H1 (cell line): ENCODE measurements at regions not wholly inside any gene's neighbourhood (a gene's known extent, or its start where the extent isn't known, plus 50 kb on each side); places are given as distances from the start of the nearest gene placed in this dataset.

ENCODE experiments used
- EZH2 ChIP-seq: fragments of 200-600 bp; sonication (generic); IDR thresholded peaks from 2 replicates; pipeline ENCODE4 v1.7.1; 2012; ENCODE audit warnings: low read depth, mild to moderate bottlenecking, moderate library complexity, low read length, inconsistent platforms; ENCODE audit not compliant: severe bottlenecking
- SIN3A ChIP-seq, 2 experiments: IDR thresholded peaks in 1 of 2; conservative IDR thresholded peaks in 1 of 2; 2 replicates each; pipeline ENCODE4 v1.6.1; 2011 to 2012; ENCODE audit warnings: low read length in 2 of 2, improper control_type of control experiment in 1 of 2, low read depth in 1 of 2, mild to moderate bottlenecking in 1 of 2
- TF ChIP-seq, protein P1 (sequence below): IDR thresholded peaks from 2 replicates; pipeline ENCODE4 v1.6.1; 2011; ENCODE audit warnings: low read depth, mild to moderate bottlenecking, low read length; ENCODE audit not compliant: insufficient read depth
- TF ChIP-seq, protein P2 (sequence below), 3 experiments: IDR thresholded peaks; 1 replicate in 2 of 3; 2 replicates in 1 of 3; pipeline versions ENCODE4 v1.5.1 to v1.6.1; 2011; ENCODE audit warnings: low read length in 3 of 3, mild to moderate bottlenecking in 3 of 3, inconsistent platforms in 2 of 3, low read depth in 1 of 3, moderate library complexity in 1 of 3; ENCODE audit not compliant: insufficient read depth in 1 of 3; ENCODE audit errors: control extremely low read depth in 1 of 3

DNA sequence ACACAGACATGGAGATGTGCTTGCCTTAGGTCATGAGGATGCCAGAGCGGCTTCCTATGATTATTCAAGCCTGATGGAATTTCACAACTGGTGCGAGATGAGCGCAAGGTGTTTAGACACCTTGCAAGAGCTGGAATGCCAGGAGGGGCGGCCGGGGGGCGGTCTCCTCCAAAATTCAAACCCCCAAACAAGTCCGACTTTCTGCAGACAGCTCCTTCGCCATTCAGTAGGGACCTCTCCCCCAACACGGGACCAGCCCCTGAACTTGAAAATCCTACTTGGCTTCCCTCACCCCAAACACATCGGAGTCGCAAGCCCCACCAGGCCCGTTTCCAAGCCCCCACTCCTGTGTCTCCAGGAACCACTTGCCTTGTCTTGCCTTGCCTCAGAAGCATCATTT lies 64.8 kb upstream of the ID2 start:
- TF ChIP-seq, protein P1, sequence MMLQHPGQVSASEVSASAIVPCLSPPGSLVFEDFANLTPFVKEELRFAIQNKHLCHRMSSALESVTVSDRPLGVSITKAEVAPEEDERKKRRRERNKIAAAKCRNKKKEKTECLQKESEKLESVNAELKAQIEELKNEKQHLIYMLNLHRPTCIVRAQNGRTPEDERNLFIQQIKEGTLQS = no peak
- TF ChIP-seq, protein P2, sequence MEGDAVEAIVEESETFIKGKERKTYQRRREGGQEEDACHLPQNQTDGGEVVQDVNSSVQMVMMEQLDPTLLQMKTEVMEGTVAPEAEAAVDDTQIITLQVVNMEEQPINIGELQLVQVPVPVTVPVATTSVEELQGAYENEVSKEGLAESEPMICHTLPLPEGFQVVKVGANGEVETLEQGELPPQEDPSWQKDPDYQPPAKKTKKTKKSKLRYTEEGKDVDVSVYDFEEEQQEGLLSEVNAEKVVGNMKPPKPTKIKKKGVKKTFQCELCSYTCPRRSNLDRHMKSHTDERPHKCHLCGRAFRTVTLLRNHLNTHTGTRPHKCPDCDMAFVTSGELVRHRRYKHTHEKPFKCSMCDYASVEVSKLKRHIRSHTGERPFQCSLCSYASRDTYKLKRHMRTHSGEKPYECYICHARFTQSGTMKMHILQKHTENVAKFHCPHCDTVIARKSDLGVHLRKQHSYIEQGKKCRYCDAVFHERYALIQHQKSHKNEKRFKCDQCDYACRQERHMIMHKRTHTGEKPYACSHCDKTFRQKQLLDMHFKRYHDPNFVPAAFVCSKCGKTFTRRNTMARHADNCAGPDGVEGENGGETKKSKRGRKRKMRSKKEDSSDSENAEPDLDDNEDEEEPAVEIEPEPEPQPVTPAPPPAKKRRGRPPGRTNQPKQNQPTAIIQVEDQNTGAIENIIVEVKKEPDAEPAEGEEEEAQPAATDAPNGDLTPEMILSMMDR (IDR thresholded peaks at IDR 0.05; ENCODE audit: control extremely low read depth in 1 of 3, insufficient read depth in 1 of 3, low read depth in 1 of 3, low read length in 3 of 3) = no peak
- no peak for TF ChIP-seq SIN3A (conservative IDR thresholded peaks at IDR 0.05 in 1 of 2, IDR thresholded peaks at IDR 0.05 in 1 of 2; ENCODE audit: low read depth in 1 of 2, low read length in 2 of 2)
- TF ChIP-seq EZH2 = no peak
